OCI-LY3 (cell line): ENCODE measurements at regions not wholly inside any gene's neighbourhood (a gene's known extent, or its start where the extent isn't known, plus 50 kb on each side); places are given as distances from the start of the nearest gene placed in this dataset.

ENCODE experiments used
- CTCF ChIP-seq: fragments of 200-600, 300-600 bp; sonication (generic); IDR thresholded peaks from 2 replicates; pipeline ENCODE4 v1.5.1; 2014; ENCODE audit warnings: antibody characterized with exemption, low read length, low read depth
- EZH2phosphoT487 ChIP-seq: fragments of 200-600 bp; shearing (Covaris generic); IDR thresholded peaks from 2 replicates; pipeline ENCODE4 v1.6.1; 2018; ENCODE audit warnings: antibody characterized with exemption, mixed run types, low read depth

- TF ChIP-seq CTCF (no peak), EZH2phosphoT487 (no peak)
Measured at GRCh38 chr5:23330726-23331125, 176.7 kb upstream of the PRDM9 start.
